ENCODE measurements at regions not wholly inside any gene's neighbourhood (a gene's known extent, or its start where the extent isn't known, plus 50 kb on each side); places are given as distances from the start of the nearest gene placed in this dataset.

- no peaks in the 10 kb centered on the region for H3K36me3 ChIP-seq (ENCODE audit: control insufficient read depth, insufficient read depth, low read length)
- ChIA-PET POLR2A (no interaction called here), CTCF (interaction anchor here (0.9 to 1.3 kb wide), 3 partner anchors 55 to 360 kb away, joined by 3 to 5 read pairs (median 3); no protein-coding TSS in a partner anchor)
- H3K27me3 ChIP-seq (ENCODE audit: control insufficient read depth, insufficient read depth, low read length) = no peaks in the 10 kb centered on the region
- H3K4me3 ChIP-seq (ENCODE audit: low read depth, low read length) = no peak overlapping the region
- peak; percentile 70 for DNase-seq (ENCODE audit: low read depth)
- TF ChIP-seq CTCF (IDR thresholded peaks at IDR 0.05; ENCODE audit: insufficient read depth, low read depth, low read length) = no peak
Measured at GRCh38 chr3:102174312-102174712, 260.5 kb upstream of the ZPLD1 start.

DNA sequence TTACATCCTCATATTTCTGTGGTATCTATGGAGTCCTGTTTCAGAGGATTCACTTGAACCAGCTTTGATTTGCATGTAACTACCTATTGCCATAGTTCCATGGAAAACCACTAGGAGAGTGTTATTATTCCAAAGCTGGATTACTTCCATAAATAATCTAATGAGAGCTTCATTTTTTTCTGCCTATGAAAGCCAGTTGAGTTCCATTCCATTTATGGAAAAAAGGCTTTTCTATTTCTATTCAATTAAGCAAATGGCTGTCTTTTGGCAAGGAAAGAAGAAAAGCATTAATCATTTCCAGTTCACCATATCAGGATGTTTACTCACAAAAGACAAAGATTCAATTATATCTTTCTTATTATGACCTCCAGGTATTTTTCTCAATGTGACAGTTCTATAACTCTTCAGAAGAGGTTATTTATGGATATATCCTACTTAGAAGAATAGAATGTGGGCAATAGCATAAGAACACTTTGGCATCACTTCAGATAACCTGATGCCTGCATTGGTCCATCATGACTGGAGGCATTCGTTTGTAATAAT lies 259.9 kb upstream of the ZPLD1 start:
- no peak for DNase-seq (ENCODE audit: low read depth)
- TF ChIP-seq CTCF (IDR thresholded peaks at IDR 0.05; ENCODE audit: insufficient read depth, low read depth, low read length) = 0 out of 2 replicates have a peak, but pooled peaks have one; percentile 11
- Histone ChIP-seq H3K4me3 (ENCODE audit: low read depth, low read length) (no peak overlapping the region), H3K27me3 (ENCODE audit: control insufficient read depth, insufficient read depth, low read length) (no peaks in the 10 kb centered on the region), H3K36me3 (ENCODE audit: control insufficient read depth, insufficient read depth, low read length) (no peaks in the 10 kb centered on the region)
- ChIA-PET CTCF (interaction anchor here (0.8 to 1.3 kb wide), 4 partner anchors 48 to 361 kb away, joined by 3 to 5 read pairs (median 3); no protein-coding TSS in a partner anchor), POLR2A (no interaction called here)

DNA sequence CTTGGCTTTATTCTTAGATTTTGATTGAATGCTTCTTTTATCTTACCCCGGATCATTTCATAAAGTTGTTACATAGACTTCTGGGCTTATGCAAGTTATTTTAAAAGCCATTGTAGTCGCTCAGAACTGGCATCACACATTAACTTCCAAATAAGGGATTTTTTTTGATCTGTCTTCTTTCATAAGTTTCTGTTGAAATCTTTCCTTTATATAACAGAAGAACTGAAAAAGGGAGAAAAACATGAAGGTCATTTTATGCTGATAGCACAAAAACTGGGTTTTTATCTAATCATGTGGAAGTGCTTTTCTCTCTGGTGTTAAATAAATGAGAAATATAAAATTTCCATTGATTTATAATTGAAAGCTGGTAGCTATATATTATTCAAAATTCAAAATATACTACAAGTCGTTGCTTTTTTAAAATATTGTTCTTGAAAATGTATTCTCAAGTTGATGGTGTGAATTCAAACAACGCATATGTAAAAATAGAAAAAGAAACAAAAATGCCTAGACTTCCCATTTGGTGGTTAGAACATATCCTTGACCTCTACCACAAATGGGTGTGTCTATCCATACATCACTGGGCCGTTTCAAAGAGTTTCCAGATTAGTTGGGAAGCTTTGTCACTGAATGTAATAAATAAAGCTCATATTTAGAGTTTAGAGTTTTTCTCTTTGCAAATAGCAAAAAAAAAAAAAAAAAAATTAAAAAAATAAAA lies 258.3 kb upstream of the ZPLD1 start:
- H3K27me3 ChIP-seq (ENCODE audit: control insufficient read depth, insufficient read depth, low read length) = no peaks in the 10 kb centered on the region
- POLR2A ChIA-PET = no interaction called here
- no peak for DNase-seq (ENCODE audit: low read depth)
- no peak overlapping the region for H3K4me3 ChIP-seq (ENCODE audit: low read depth, low read length)
- TF ChIP-seq CTCF (IDR thresholded peaks at IDR 0.05; ENCODE audit: insufficient read depth, low read depth, low read length) = no peak
- H3K36me3 ChIP-seq (ENCODE audit: control insufficient read depth, insufficient read depth, low read length) = no peaks in the 10 kb centered on the region
- CTCF ChIA-PET = interaction anchor here (1.1 to 1.3 kb wide), 2 partner anchors 53 to 364 kb away, joined by 3 read pairs; no protein-coding TSS in a partner anchor

GRCh38 chr3:102177075-102177755 lies 257.6 kb upstream of the ZPLD1 start:
- ChIA-PET CTCF (interaction anchor here (1.1 to 3.0 kb wide), 3 partner anchors 52 to 374 kb away, joined by 3 to 7 read pairs (median 3); no protein-coding TSS in a partner anchor), POLR2A (no interaction called here)
- TF ChIP-seq CTCF (IDR thresholded peaks at IDR 0.05; ENCODE audit: insufficient read depth, low read depth, low read length) = no peak
- DNase-seq (ENCODE audit: low read depth) = no peak
- H3K4me3 ChIP-seq (ENCODE audit: low read depth, low read length) = no peak overlapping the region
- no peaks in the 10 kb centered on the region for H3K36me3 ChIP-seq (ENCODE audit: control insufficient read depth, insufficient read depth, low read length)
- no peaks in the 10 kb centered on the region for H3K27me3 ChIP-seq (ENCODE audit: control insufficient read depth, insufficient read depth, low read length)

DNA sequence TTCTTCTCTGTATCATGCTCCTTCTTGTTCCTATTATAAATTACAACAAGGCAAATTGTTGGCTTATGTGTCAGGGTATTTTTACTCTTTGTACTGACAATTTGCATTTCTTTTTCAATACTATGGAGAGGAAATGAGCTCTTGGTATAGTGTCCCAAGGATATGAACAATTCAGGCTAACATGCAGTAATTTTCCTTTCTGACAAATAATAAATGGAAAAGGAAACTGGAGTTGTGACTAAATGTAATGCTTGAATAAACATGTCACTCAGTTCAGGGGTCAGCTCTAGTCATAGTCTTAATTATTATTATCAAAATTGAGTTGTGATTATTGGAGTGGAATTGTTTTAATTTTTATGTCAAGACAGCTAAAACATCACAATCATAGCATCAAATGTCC lies 256.0 kb upstream of the ZPLD1 start:
- Histone ChIP-seq H3K27me3 (ENCODE audit: control insufficient read depth, insufficient read depth, low read length) (no peaks in the 10 kb centered on the region), H3K4me3 (ENCODE audit: low read depth, low read length) (no peak overlapping the region), H3K36me3 (ENCODE audit: control insufficient read depth, insufficient read depth, low read length) (no peaks in the 10 kb centered on the region)
- TF ChIP-seq CTCF (IDR thresholded peaks at IDR 0.05; ENCODE audit: insufficient read depth, low read depth, low read length) = no peak
- POLR2A ChIA-PET = interaction anchor here (0.9 kb wide), 1 partner anchor 246 kb away, joined by 3 read pairs; no protein-coding TSS in a partner anchor
- CTCF ChIA-PET = interaction anchor here (3.0 kb wide), 1 partner anchor 376 kb away, joined by 7 read pairs; no protein-coding TSS in a partner anchor
- no peak for DNase-seq (ENCODE audit: low read depth)

Measured in BJ (cell line).